K562 (cell line): ENCODE measurements at regions not wholly inside any gene's neighbourhood (a gene's known extent, or its start where the extent isn't known, plus 50 kb on each side); places are given as distances from the start of the nearest gene placed in this dataset.

ENCODE experiments used
- ATAC-seq: fragments of 200-7000 bp; cut with Tn5 transposase; 3 replicates; pipeline ENCODE4 v1.9.1; 2020; ENCODE audit warnings: moderate library complexity
- BruUV-seq: library from RNA; stranded (reverse); fragments of 400-500 nt; replicated peaks from 2 replicates; lab custom pipeline; 2021; lab: Mats Ljungman, UMichigan
- CTCF ChIA-PET: fragments of 300-600 bp; formaldehyde crosslinking; extraction: SDS; loops from one replicate; lab custom pipeline; 2021; ENCODE audit warnings: low intra/inter-chr PET ratio; lab: Yijun Ruan, JAX
- POLR2A ChIA-PET: fragments of 300-600, 350-650 bp; sonication (Branson Sonifier 250); formaldehyde crosslinking; extraction: SDS; loops from one replicate; lab custom pipeline; 2021; ENCODE audit warnings: antibody characterized with exemption, inconsistent platforms; lab: Yijun Ruan, JAX
- DNase-seq, 4 experiments: peaks; one replicate each; pipeline versions ENCODE4 v3.0.0 to v3.0.0-alpha.2; 2011 to 2018; ENCODE audit warnings: low spot score in 3 of 4, mixed read lengths in 3 of 4; ENCODE audit errors: extremely low read depth in 1 of 4
- FAIRE-seq: peaks from 2 replicates; lab custom pipeline; 2011; peaks lifted over from hg19 to GRCh38; lab: Jason Lieb, UNC
- H2AFZ ChIP-seq: 2 replicates; pipeline ENCODE4 v1.6.0; 2011; ENCODE audit warnings: low read depth, low read length, control low read depth, inconsistent platforms
- H3K27ac ChIP-seq: fragments of 200-600 bp; 3 replicates; pipeline ENCODE4 v1.8.0; 2011; ENCODE audit warnings: low read depth, mild to moderate bottlenecking, control low read depth, inconsistent platforms, low read length, moderate library complexity, mixed read lengths; ENCODE audit errors: extremely low read depth
- H3K27me3 ChIP-seq, 2 experiments: fragments of 300-600 bp in 1 of 2; 2 replicates in 1 of 2; 3 replicates in 1 of 2; pipeline versions ENCODE4 v1.6.0 to v1.8.0; 2011; ENCODE audit warnings: inconsistent platforms in 2 of 2, low read length in 2 of 2, mild to moderate bottlenecking in 1 of 2, mixed read lengths in 1 of 2, moderate library complexity in 1 of 2; ENCODE audit not compliant: control insufficient read depth in 2 of 2, insufficient read depth in 2 of 2
- H3K36me3 ChIP-seq: fragments of 300-600 bp; 3 replicates; pipeline ENCODE4 v1.8.0; 2011; ENCODE audit warnings: mild to moderate bottlenecking, low read length, inconsistent platforms; ENCODE audit not compliant: control insufficient read depth, insufficient read depth
- H3K4me1 ChIP-seq, 2 experiments: fragments of 200-600 bp in 1 of 2; replicated peaks in 1 of 2; 2 replicates in 1 of 2; 3 replicates in 1 of 2; pipeline versions ENCODE4 v1.5.1 to v1.8.0; 2011; ENCODE audit warnings: inconsistent platforms in 2 of 2, low read length in 2 of 2, mild to moderate bottlenecking in 1 of 2, mixed read lengths in 1 of 2, moderate library complexity in 1 of 2; ENCODE audit not compliant: control insufficient read depth in 2 of 2, insufficient read depth in 2 of 2
- H3K4me2 ChIP-seq: 2 replicates; pipeline ENCODE4 v1.6.1; 2011; ENCODE audit warnings: low read length, control low read depth, inconsistent platforms, mixed read lengths; ENCODE audit not compliant: insufficient read depth
- H3K4me3 ChIP-seq: fragments of 200-600 bp; sonication (generic), shearing (Covaris generic); 2 replicates; pipeline ENCODE4 v1.5.1; 2016; ENCODE audit warnings: control low read depth, inconsistent platforms
- H3K79me2 ChIP-seq: fragments of 200-600 bp; 3 replicates; pipeline ENCODE4 v1.8.0; 2011; ENCODE audit warnings: low read length, inconsistent platforms; ENCODE audit not compliant: control insufficient read depth, insufficient read depth
- H3K9ac ChIP-seq, 2 experiments: 2 replicates each; pipeline versions ENCODE4 v1.6.0 to v1.6.1; 2011; ENCODE audit warnings: low read depth in 2 of 2, low read length in 2 of 2, control low read depth in 1 of 2, inconsistent platforms in 1 of 2, mild to moderate bottlenecking in 1 of 2, mixed read lengths in 1 of 2; ENCODE audit not compliant: insufficient read depth in 1 of 2
- H3K9me1 ChIP-seq: one replicate; pipeline ENCODE4 v1.6.0; 2011; ENCODE audit warnings: inconsistent platforms, mild to moderate bottlenecking, low read length, moderate library complexity; ENCODE audit not compliant: control insufficient read depth, insufficient read depth
- H3K9me3 ChIP-seq: replicated peaks from 2 replicates; pipeline ENCODE4 v1.5.1; 2011; ENCODE audit warnings: low read depth, low read length, inconsistent platforms; ENCODE audit not compliant: control insufficient read depth, insufficient read depth
- H4K20me1 ChIP-seq: replicated peaks from 2 replicates; pipeline ENCODE4 v1.6.1; 2011; ENCODE audit warnings: low read length, inconsistent platforms, mixed read lengths; ENCODE audit not compliant: control insufficient read depth, insufficient read depth
- FOXA3 ChIP-seq, 2 experiments: fragments of 450-650 bp in 1 of 2; sonication (generic) in 1 of 2; formaldehyde crosslinking; IDR thresholded peaks in 1 of 2; conservative IDR thresholded peaks in 1 of 2; 2 replicates each; pipeline versions ENCODE4 v1.4.0 to v1.8.0; 2020 to 2022; ENCODE audit warnings: mild to moderate bottlenecking in 2 of 2, missing genetic modification reagents in 1 of 2
- FOXK1 ChIP-seq: sonication (generic); formaldehyde crosslinking; IDR thresholded peaks from 2 replicates; pipeline ENCODE4 v1.8.0; 2022; ENCODE audit warnings: missing genetic modification reagents, mild to moderate bottlenecking, borderline replicate concordance
- GATAD2B ChIP-seq: fragments of 450-650 bp; IDR thresholded peaks from 2 replicates; pipeline ENCODE4 v1.6.1; 2017; ENCODE audit warnings: mild to moderate bottlenecking, borderline replicate concordance
- HCFC1 ChIP-seq: IDR thresholded peaks from 2 replicates; pipeline ENCODE4 v1.6.1; 2012; ENCODE audit warnings: low read depth, low read length, improper control_type of control experiment
- MCM3 ChIP-seq: fragments of 450-650 bp; IDR thresholded peaks from 2 replicates; pipeline ENCODE4 v1.6.1; 2016
- MTA3 ChIP-seq: fragments of 450-650 bp; formaldehyde crosslinking; IDR thresholded peaks from 2 replicates; pipeline ENCODE4 v1.6.1; 2017; ENCODE audit warnings: mild to moderate bottlenecking, borderline replicate concordance
- PCBP1 ChIP-seq: fragments of 200-400 bp; formaldehyde crosslinking; IDR thresholded peaks from 2 replicates; pipeline ENCODE4 v1.6.1; 2018; ENCODE audit warnings: mild to moderate bottlenecking, low read depth, low read length; ENCODE audit not compliant: poor library complexity, severe bottlenecking
- PHF8 ChIP-seq: fragments of 200-600 bp; sonication (generic); IDR thresholded peaks from 2 replicates; pipeline ENCODE4 v1.6.1; 2012; ENCODE audit warnings: mixed run types, mild to moderate bottlenecking, inconsistent platforms, low read length, moderate library complexity, borderline replicate concordance
- SMARCA4 ChIP-seq: fragments of 450-650 bp; IDR thresholded peaks from 2 replicates; pipeline ENCODE4 v1.6.1; 2016
- TCF3 ChIP-seq: sonication (generic); formaldehyde crosslinking; IDR thresholded peaks from 2 replicates; pipeline ENCODE4 v1.4.0; 2020; ENCODE audit warnings: mild to moderate bottlenecking, missing genetic modification reagents
- ZNF253 ChIP-seq: fragments of 250-450 bp; sonication (Bioruptor Pico); conservative IDR thresholded peaks from 2 replicates; pipeline ENCODE4 v1.6.1; 2021; ENCODE audit warnings: mild to moderate bottlenecking
- ZNF354B ChIP-seq: fragments of 250-450 bp; sonication (Bioruptor Pico); IDR thresholded peaks from 2 replicates; pipeline ENCODE4 v1.4.0; 2020
- ZZZ3 ChIP-seq: fragments of 450-650 bp; IDR thresholded peaks from 2 replicates; pipeline ENCODE4 v1.6.1; 2016; ENCODE audit warnings: antibody characterized with exemption, mild to moderate bottlenecking, moderate library complexity
- WGBS: fragments of 100-300 bp; shearing (Covaris generic); methylation state at CpG from one replicate; pipeline ENCODE4 v1.1.6; 2016; ENCODE audit warnings: low coverage, mixed read lengths; ENCODE audit not compliant: insufficient coverage; ENCODE audit errors: missing lambda C conversion rate; 5-methylcytosine and 5-hydroxymethylcytosine counted together
- in situ Hi-C: fragments of 300-500 bp; cut with MboI; formaldehyde crosslinking; loops from 4 replicates; pipeline ENCODE4 v1.15.0; 2018; ENCODE audit warnings: inconsistent platforms, mixed read lengths
- intact Hi-C: fragments of 100-400 bp; cut with micrococcal nuclease; formaldehyde crosslinking; loops from 2 replicates; pipeline ENCODE4 v1.14.2; 2022
- TF ChIP-seq, protein P1 (sequence below): fragments of 250-450 bp; sonication (Bioruptor Pico); IDR thresholded peaks from 2 replicates; pipeline ENCODE4 v1.8.0; 2022; ENCODE audit warnings: inconsistent platforms, mild to moderate bottlenecking, moderate library complexity, borderline replicate concordance
- TF ChIP-seq, protein P2 (sequence below): sonication (generic); formaldehyde crosslinking; IDR thresholded peaks from 2 replicates; pipeline ENCODE4 v1.8.0; 2023; ENCODE audit warnings: mild to moderate bottlenecking, missing genetic modification reagents

DNA sequence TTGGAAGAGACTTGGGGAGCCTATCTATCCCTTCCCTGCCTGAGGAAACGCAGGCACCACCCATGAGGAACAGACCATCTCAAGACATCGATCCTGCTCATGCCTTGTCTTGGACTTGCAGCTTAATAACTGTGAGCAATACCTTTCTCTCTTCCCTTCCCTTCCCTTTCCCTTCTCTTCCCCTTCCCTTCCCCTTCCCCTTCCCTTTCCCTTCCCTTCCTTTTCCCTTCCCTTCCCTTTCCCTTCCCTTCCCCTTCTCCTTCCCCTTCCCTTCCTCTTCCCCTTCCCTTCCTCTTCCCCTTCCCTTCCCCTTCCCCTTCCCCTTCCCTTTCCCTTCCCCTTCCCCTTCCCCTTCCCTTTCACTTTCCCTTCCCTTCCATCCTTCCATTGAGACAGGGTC lies 650.7 kb upstream of the SOX11 start:
- BruUV-seq, result no TSS peak
- DNase-seq (no peak), ATAC-seq (no peak), FAIRE-seq (no peak)
- H3K4me1 ChIP-seq, result no peaks in the 10 kb centered on the region
- no peaks in the 10 kb centered on the region for H3K9me3 ChIP-seq
- POLR2A ChIA-PET, result no interaction called here
- no peaks in the 10 kb centered on the region for H3K79me2 ChIP-seq
- H3K4me2 ChIP-seq, result no peak overlapping the region
- no peak overlapping the region for H3K4me3 ChIP-seq
- no peaks in the 10 kb centered on the region for H3K9me1 ChIP-seq
- CTCF ChIA-PET, result no interaction called here
- TF ChIP-seq MTA3 (no peak), PCBP1 (peak; percentile 78)
- H3K27ac ChIP-seq, result no peak overlapping the region
- H4K20me1 ChIP-seq, result no peaks in the 10 kb centered on the region
- H3K9ac ChIP-seq, result no peak overlapping the region
- H3K27me3 ChIP-seq, result no peaks in the 10 kb centered on the region
- intact Hi-C loops, result no loop called here
- in situ Hi-C loops, result no loop called here
- WGBS, result 0% methylated on average over 2 of the region's 2 CpGs
- no peak overlapping the region for H2AFZ ChIP-seq
- H3K36me3 ChIP-seq, result no peaks in the 10 kb centered on the region

DNA sequence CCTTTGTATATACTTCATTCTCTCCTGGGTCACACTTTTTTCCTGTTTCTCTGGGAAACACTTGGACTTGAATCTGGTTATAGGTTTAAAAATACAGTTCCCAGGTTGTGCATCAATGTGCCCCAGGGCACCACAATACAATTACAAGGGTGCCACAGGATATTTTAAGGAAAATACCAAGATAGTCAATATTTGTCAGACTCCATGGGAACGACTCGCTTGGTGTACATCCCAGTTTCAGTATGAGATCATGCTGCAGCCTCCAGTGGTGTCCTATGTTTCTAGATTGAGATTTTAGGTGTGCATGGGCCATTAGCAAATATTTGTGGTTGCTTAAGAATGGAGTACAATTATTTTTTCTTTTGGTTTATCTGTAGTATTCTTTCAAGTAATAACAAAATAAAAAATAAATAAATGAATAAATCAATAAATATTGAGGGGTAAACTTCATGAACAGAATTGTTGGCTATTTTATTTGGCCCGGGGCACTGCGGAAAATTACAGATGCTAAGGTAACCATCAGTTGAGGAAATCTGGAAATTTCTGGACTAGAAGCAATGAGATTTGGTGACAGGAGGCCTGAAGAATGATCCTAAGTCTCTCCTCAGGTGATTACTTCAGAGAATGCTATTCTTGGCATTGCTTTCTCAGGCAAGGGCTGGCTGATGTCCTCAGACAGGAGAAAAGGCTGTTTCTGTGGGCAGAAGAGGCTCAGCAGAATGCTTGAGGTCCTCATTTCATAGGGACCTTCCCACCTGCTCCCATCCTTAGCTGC lies 649.3 kb upstream of the SOX11 start:
- WGBS, result 0% methylated on average over 4 of the region's 4 CpGs
- FAIRE-seq (no peak), DNase-seq (no peak), ATAC-seq (no peak)
- H3K4me2 ChIP-seq, result no peak overlapping the region
- H4K20me1 ChIP-seq, result no peaks in the 10 kb centered on the region
- no peak overlapping the region for H3K4me3 ChIP-seq
- BruUV-seq, result no TSS peak
- H3K4me1 ChIP-seq, result no peaks in the 10 kb centered on the region
- no peaks in the 10 kb centered on the region for H3K9me1 ChIP-seq
- H2AFZ ChIP-seq, result no peak overlapping the region
- ChIA-PET CTCF (no interaction called here), POLR2A (interaction anchor here (0.6 kb wide), 1 partner anchor 782 kb away, joined by 3 read pairs; no protein-coding TSS in a partner anchor)
- no peaks in the 10 kb centered on the region for H3K27me3 ChIP-seq
- no peaks in the 10 kb centered on the region for H3K9me3 ChIP-seq
- intact Hi-C loops, result no loop called here
- no peak overlapping the region for H3K9ac ChIP-seq
- in situ Hi-C loops, result no loop called here
- H3K36me3 ChIP-seq, result no peaks in the 10 kb centered on the region
- H3K79me2 ChIP-seq, result no peaks in the 10 kb centered on the region
- no peak overlapping the region for H3K27ac ChIP-seq
- no peak for TF ChIP-seq GATAD2B
- TF ChIP-seq PHF8, result no peak
- TF ChIP-seq ZNF253 (CRISPR knock-in tag), result no peak
- no peak for TF ChIP-seq HCFC1
- TF ChIP-seq, protein P1, sequence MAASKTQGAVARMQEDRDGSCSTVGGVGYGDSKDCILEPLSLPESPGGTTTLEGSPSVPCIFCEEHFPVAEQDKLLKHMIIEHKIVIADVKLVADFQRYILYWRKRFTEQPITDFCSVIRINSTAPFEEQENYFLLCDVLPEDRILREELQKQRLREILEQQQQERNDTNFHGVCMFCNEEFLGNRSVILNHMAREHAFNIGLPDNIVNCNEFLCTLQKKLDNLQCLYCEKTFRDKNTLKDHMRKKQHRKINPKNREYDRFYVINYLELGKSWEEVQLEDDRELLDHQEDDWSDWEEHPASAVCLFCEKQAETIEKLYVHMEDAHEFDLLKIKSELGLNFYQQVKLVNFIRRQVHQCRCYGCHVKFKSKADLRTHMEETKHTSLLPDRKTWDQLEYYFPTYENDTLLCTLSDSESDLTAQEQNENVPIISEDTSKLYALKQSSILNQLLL (CRISPR knock-in tag), result no peak
- TF ChIP-seq SMARCA4, result no peak
- no peak for TF ChIP-seq ZZZ3
- TF ChIP-seq FOXA3 (CRISPR knock-in tag; conservative IDR thresholded peaks at IDR 0.05 in 1 of 2, IDR thresholded peaks at IDR 0.05 in 1 of 2), result no peak
- TF ChIP-seq TCF3 (CRISPR knock-in tag), result no peak
- no peak for TF ChIP-seq MCM3
- TF ChIP-seq FOXK1, result no peak
- no peak for TF ChIP-seq ZNF354B (CRISPR knock-in tag)
- TF ChIP-seq, protein P2, sequence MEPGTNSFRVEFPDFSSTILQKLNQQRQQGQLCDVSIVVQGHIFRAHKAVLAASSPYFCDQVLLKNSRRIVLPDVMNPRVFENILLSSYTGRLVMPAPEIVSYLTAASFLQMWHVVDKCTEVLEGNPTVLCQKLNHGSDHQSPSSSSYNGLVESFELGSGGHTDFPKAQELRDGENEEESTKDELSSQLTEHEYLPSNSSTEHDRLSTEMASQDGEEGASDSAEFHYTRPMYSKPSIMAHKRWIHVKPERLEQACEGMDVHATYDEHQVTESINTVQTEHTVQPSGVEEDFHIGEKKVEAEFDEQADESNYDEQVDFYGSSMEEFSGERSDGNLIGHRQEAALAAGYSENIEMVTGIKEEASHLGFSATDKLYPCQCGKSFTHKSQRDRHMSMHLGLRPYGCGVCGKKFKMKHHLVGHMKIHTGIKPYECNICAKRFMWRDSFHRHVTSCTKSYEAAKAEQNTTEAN (CRISPR knock-in tag), result no peak
